ENCODE measurements at regions not wholly inside any gene's neighbourhood (a gene's known extent, or its start where the extent isn't known, plus 50 kb on each side); places are given as distances from the start of the nearest gene placed in this dataset.
A peak's percentile ranks its signal among the peaks of the same experiment; 100 is the strongest.
"Not testable (repeated sequence)": the region's sequence is repeated elsewhere in the genome, so short reads cannot be mapped to it uniquely, and the experiment has no call there.

GRCh38 chr19:34871911-34872310 is 54.8 kb upstream of the ZNF30 start:
- not testable (repeated sequence) for DNase-seq (ENCODE audit: low read depth in 1 of 2, low spot score in 1 of 2)

- no peak for DNase-seq (ENCODE audit: low read depth in 1 of 2, low spot score in 1 of 2)
Measured at GRCh38 chr19:34867631-34868030, 59.1 kb upstream of the ZNF30 start.

- not testable (repeated sequence) for DNase-seq (ENCODE audit: low read depth in 1 of 2, low spot score in 1 of 2)
Measured at GRCh38 chr19:34865225-34865624, 61.5 kb upstream of the ZNF30 start.

DNA sequence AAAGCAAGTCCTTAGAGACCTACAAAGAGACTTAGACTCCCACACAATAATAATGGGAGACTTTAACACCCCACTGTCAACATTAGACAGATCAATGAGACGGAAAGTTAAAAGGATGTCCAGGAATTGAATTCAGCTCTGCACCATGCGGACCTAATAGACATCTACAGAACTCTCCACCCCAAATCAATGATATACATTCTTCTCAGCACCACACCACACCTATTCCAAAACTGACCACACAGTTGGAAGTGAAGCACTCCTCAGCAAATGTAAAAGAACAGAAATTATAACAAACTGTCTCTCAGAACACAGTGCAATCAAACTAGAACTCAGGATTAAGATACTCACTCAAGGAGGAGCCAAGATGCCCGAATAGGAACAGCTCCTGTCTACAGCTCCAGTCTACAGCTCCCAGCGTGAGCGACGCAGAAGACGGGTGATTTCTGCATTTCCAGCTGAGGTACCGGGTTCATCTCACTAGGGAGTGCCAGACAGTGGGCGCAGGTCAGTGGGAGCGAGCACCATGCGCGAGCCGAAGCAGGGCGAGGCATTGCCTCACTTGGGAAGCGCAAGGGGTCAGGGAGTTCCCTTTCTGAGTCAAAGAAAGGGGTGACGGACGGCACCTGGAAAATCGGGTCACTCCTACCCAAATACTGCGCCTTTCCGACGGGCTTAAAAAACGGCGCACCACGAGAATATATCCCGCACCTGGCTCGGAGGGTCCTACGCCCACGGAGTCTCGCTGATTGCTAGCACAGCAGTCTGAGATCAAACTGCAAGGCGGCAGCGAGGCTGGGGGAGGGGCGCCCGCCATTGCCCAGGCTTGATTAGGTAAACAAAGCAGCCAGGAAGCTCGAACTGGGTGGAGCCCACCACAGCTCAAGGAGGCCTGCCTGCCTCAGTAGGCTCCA is 66.6 kb upstream of the ZNF30 start:
- not testable (repeated sequence) for DNase-seq (ENCODE audit: low read depth in 1 of 2, low spot score in 1 of 2)

DNA sequence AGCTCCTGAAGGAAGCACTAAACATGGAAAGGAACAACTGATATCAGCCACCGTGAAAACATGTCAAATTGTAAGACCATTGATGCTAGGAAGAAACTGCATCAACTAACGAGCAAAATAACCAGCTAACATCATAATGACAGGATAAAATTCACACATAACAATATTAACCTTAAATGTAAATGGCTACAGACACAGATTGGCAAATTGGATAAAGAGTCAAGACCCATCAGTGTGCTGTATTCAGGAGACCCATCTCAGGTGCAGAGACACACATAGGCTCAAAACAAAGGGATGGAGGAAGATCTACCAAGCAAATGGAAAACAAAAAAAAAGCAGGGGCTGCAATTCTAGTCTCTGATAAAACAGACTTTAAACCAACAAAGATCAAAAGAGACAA is 67.4 kb upstream of the ZNF30 start:
- not testable (repeated sequence) for DNase-seq (ENCODE audit: low read depth in 1 of 2, low spot score in 1 of 2)

- DNase-seq (ENCODE audit: low read depth in 1 of 2, low spot score in 1 of 2): no peak
Measured at GRCh38 chr19:34856052-34856451, 70.7 kb upstream of the ZNF30 start.

DNA sequence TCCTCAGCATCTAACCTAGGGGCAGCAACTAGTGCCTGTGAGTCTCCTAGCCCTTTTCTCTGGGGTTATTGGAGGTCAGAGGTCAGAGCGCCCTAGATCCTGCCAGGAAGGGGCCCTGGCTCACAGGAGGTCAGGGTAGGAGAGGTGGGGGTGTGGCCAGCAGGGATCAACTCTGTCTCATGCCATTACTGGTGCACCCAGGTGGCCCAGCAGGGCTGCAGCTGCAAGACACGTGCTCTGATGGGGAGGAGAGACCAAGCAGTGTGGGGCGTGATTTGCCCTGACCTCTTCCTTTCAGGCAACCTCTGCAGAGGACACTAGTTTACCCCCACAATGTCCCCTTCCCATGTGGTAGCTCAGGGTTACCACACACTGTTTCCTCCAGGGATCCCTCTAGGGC is 73.3 kb upstream of the ZNF30 start:
- DNase-seq (ENCODE audit: low read depth in 1 of 2, low spot score in 1 of 2): no peak

DNA sequence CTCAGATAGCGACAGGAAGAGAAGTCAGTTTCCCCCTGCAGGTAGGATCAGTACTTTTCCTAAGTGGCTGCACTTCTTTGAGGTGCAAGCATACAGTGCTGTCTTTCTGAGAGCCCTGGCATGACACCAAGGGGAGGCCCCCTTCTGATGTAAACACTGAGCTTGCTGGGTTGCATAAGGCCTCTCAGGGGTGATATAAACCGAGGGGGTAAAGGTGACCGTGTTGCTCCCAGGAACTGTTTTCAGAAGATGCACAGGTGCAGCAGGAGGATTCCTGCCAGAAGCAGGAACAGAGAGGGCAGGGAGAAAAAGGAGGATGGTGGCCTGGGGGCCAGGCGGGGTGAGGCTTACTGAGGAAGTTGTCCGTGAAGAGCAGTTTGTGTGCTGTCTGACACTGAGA is 74.0 kb upstream of the ZNF30 start:
- DNase-seq (ENCODE audit: low read depth in 1 of 2, low spot score in 1 of 2): no peak

GRCh38 chr19:34851277-34851804 is 75.4 kb upstream of the ZNF30 start:
- DNase-seq (ENCODE audit: low read depth in 1 of 2, low spot score in 1 of 2): no peak

GRCh38 chr19:34847393-34847792 is 74.4 kb upstream of the ZNF599 start:
- DNase-seq (ENCODE audit: low read depth in 1 of 2, low spot score in 1 of 2): no peak

GRCh38 chr19:34844277-34844676 is 71.3 kb upstream of the ZNF599 start:
- DNase-seq (ENCODE audit: low read depth in 1 of 2, low spot score in 1 of 2): no peak

DNA sequence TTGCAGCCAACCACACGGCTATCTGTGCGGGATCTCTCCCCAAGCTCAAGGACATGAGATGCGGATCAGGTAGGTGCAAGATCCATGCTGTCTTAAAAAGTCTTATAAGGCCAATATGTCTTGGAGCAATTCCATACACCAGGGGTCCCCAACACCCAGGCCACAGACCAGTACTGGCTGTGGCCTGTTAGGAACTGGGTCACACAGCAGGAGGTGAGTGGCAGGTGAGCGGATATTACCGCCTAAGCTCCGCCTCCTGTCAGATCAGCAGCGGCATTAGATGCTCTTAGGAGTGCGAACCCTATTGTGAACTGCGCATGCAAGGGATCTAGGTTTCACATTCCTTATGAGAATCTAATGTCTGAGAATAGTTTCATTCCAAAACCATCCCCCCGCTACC is 68.8 kb upstream of the ZNF599 start:
- no peak for DNase-seq (ENCODE audit: low read depth in 1 of 2, low spot score in 1 of 2)

- DNase-seq (ENCODE audit: low read depth in 1 of 2, low spot score in 1 of 2): peak in 1 of 2 donors; percentile 15
Measured at GRCh38 chr19:34838753-34839431, 65.9 kb upstream of the ZNF599 start.

DNA sequence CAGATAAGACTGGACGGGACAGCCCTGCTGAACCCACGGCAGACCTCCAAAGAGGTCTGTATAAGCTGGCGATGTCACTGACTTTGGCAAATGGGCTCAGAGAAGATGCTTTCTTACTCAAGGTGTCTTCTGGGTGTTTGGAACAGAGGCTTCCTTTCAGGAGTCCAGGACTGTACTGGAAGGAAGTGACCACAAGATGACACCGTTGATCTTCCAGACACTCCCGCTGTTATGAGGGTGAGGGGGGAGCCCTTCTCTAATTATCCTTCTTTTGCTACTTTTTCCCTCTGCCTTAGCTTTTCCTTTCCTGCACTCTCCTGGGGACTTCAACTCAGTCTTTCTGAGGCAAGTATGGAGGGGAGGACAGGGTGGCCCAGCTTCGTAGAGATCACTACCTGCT is 65.2 kb upstream of the ZNF599 start:
- DNase-seq (ENCODE audit: low read depth in 1 of 2, low spot score in 1 of 2): no peak

DNA sequence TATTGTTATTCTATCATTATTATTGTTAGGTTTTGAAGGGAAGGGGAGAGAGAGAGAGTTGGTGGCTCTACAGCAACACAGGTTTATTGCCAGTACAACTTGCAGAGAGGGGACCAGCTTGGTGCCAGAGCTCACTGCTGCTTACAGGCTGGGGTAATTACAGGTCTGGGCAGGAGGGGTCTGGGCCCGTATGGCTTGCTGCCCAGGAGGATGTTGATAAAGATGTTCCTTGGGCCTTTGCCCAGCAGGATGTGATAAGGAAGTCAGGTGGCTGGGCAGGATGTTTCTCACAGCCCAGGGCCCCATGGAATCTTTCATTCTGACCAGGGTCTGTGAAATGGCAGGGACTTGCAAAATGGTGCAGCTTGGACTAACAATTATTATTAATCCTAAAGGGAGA is 64.2 kb upstream of the ZNF599 start:
- no peak for DNase-seq (ENCODE audit: low read depth in 1 of 2, low spot score in 1 of 2)

- DNase-seq (ENCODE audit: low read depth in 1 of 2, low spot score in 1 of 2): no peak
Measured at GRCh38 chr19:34835631-34836351, 62.8 kb upstream of the ZNF599 start.

GRCh38 chr19:34834472-34835061 is 61.6 kb upstream of the ZNF599 start:
- no peak for DNase-seq (ENCODE audit: low read depth in 1 of 2, low spot score in 1 of 2)

DNA sequence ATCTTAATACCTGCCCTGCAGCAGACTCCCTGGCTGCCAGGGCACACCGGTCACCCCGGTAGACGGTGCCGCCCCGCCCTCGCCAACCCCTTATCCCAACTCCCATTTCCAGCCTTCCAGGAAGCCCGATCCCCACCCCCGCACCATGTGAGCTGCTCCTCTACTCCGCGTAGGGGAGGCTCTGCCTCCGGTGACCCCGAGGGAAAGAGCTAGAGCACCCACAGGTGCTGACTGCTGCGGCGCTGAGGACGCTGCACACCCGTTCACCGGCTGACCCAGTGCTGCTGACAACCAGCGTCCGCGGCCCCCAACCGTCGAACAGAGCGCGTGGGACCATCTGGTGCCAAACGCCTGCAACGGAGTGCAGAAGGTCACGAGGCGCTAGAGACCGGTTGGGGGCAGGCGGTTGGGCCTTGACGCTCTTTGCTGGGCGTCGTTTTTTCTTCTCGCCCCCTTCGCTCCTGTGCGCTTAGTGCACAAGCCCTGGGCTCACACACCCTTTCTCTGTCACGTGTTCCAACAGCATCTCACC is 59.6 kb upstream of the ZNF599 start:
- DNase-seq (ENCODE audit: low read depth in 1 of 2, low spot score in 1 of 2): no peak

GRCh38 chr19:34831714-34832113 is 58.7 kb upstream of the ZNF599 start:
- no peak for DNase-seq (ENCODE audit: low read depth in 1 of 2, low spot score in 1 of 2)

GRCh38 chr19:34828156-34828555 is 55.1 kb upstream of the ZNF599 start:
- no peak for DNase-seq (ENCODE audit: low read depth in 1 of 2, low spot score in 1 of 2)

DNA sequence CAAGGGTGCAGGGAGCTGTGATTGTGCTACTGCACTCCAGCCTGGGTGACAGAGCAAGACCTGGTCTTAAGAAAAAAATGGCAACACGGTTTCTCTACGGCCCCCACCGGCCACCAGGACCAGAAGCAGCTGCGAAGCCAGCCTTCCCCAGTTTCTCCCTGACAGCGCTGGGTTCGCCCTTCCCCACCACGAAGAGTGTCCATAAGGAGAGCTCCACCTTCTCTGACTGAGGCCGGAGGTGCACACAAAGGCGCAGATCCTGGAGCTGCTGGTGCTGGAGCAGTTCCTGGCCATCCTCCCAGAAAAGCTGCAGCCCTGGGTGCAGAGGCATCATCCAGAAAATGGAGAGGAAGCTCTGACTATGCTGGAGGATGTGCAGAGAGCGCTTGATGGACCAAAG is 52.2 kb upstream of the ZNF599 start:
- no peak for DNase-seq (ENCODE audit: low read depth in 1 of 2, low spot score in 1 of 2)
